Activated naive CD4-positive, alpha-beta T cell treated with anti-CD3 and anti-CD28 coated beads, Interleukin-2, amount 50 U/mL, for 72 hours (primary cell): ENCODE measurements at regions not wholly inside any gene's neighbourhood (a gene's known extent, or its start where the extent isn't known, plus 50 kb on each side); places are given as distances from the start of the nearest gene placed in this dataset.
"Not testable (repeated sequence)": the region's sequence is repeated elsewhere in the genome, so short reads cannot be mapped to it uniquely, and the experiment has no call there.

Source experiments
- ATAC-seq, 2 donors: fragments of 150-1000 bp; cut with Tn5 transposase; 2 replicates each; pipeline ENCODE4 v1.10.0; 2021; ENCODE audit warnings: mild to moderate bottlenecking in 2 of 2, moderate library complexity in 2 of 2
- DNase-seq, 2 donors: peaks; one replicate each; pipeline ENCODE4 v3.0.0; 2021 to 2022; ENCODE audit warnings: low spot score in 2 of 2
- H3K27ac Mint-ChIP-seq, 2 donors: one replicate each; pipeline ENCODE4 v1.8.0; 2022; ENCODE audit warnings: mild to moderate bottlenecking in 2 of 2, mixed read lengths in 2 of 2
- H3K36me3 Mint-ChIP-seq, 2 donors: one replicate each; pipeline ENCODE4 v1.8.0; 2022; ENCODE audit warnings: mixed read lengths in 2 of 2
- H3K9me3 Mint-ChIP-seq, 2 donors: one replicate each; pipeline ENCODE4 v1.8.0; 2022; ENCODE audit warnings: mixed read lengths in 2 of 2

DNA sequence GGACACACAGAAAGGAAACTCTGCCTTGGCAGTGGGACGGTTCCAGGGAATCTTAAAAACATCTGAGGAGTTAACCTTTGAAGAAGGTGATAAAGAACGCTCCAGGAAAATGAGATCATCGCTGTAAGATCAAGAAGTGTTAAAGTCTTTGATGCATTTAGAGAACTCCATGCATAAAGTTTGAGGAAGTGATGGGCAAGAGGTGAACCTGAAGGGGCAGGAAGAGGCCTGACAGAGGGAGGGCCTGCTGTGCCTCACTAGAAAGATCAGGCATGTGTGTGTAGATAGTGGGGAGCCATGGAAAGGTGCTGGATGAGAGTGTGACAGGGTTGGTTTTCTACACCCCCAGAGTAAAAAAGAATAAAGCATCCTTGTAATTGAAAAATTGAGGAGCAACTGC lies 889.2 kb downstream of the MCTP2 start:
- Mint-ChIP-seq H3K9me3 (peaks cover 0 to 5% of the 10 kb centered on the region in 2 donors), H3K27ac (no peak overlapping the region), H3K36me3 (no peaks in the 10 kb centered on the region)
- no peak for ATAC-seq
- no peak for DNase-seq

DNA sequence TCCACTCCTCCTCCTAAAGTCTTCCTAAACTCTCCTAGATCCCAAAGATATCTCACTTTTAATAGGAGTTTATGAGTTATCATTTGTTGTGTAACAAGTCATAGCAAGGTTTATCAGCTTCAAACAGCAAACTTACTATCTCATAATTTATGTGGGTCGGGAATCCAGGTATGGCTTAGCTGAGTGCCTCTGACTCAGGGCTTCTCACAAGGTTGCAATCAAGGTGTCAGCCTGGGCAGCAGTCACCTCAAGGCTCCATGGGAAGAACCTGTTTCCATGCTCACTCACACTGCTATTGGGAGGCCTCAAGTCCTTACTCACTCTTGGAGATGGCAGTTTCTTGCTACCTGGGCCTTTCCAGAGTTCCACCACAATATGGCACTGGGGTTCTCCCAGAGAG lies 889.8 kb downstream of the MCTP2 start:
- DNase-seq: no peak
- ATAC-seq: no peak
- Mint-ChIP-seq H3K36me3 (no peaks in the 10 kb centered on the region), H3K27ac (no peak overlapping the region), H3K9me3 (peaks cover 0 to 5% of the 10 kb centered on the region in 2 donors)

DNA sequence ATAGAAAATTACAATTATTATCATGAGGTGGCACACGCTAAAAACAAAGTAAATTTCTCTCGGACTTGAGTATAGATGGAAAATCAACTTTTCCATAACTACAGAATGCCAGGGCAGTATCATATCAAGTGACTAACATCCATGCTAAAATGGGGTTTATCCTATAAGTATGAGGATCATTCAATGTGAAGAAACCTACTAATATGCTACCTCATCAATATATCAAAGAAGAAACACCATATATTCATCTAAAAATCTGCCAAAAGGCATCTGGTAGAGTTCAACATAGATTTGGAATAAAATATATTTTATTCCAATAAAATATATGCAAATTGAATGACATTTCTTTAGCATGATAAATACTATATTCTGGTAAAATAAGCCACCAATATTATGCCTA lies 894.4 kb downstream of the MCTP2 start:
- Mint-ChIP-seq H3K9me3 (peaks cover 0 to 5% of the 10 kb centered on the region in 2 donors), H3K27ac (no peak overlapping the region), H3K36me3 (peaks cover 0 to 4% of the 10 kb centered on the region in 2 donors)
- ATAC-seq (no peak), DNase-seq (no peak)

DNA sequence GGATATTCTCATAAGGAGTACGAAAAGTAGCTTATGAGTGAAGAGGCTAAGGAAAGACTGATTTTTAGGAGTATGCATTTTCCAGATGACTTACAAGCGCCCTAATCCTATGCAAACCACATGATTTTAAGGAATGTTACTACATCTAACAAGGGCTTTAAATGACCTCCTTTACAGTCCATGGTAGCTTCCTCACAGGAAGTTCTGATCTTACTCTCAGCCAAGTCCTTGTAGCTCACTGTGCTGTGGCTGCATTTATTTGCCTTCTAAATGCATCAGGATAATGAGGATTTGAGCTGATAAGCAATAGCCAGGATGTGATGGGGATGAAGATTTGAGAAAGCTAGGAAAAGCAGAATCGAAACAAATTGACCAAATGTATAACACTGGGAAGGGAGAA lies 896.0 kb downstream of the MCTP2 start:
- Mint-ChIP-seq H3K36me3 (peaks cover 0 to 4% of the 10 kb centered on the region in 2 donors), H3K9me3 (peaks cover 5% of the 10 kb centered on the region in 2 donors), H3K27ac (no peak overlapping the region)
- ATAC-seq (no peak), DNase-seq (no peak)

DNA sequence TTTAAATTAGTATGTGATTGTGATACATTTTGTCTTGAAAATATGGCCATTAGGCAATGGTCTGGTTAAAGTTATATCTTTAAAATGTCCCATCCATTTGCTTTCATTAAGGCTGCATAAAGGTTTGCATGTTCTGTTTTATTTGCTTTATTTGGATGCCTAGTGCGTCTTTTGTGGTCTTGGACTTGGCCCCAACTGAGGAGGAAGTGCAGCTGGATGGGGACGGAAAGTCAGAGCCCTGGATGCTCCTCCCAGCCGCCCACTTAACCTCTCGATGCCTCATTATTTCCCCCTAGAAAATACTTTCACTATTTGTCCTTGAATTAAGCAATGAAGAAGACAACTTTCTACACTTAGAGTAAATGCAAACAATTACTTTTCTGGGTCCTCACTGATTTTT lies 898.2 kb downstream of the MCTP2 start:
- H3K36me3 Mint-ChIP-seq: peaks cover 0 to 4% of the 10 kb centered on the region in 2 donors
- DNase-seq (no peak), ATAC-seq (no peak)
- peaks cover 5% of the 10 kb centered on the region in 2 donors for H3K9me3 Mint-ChIP-seq
- H3K27ac Mint-ChIP-seq: no peak overlapping the region

DNA sequence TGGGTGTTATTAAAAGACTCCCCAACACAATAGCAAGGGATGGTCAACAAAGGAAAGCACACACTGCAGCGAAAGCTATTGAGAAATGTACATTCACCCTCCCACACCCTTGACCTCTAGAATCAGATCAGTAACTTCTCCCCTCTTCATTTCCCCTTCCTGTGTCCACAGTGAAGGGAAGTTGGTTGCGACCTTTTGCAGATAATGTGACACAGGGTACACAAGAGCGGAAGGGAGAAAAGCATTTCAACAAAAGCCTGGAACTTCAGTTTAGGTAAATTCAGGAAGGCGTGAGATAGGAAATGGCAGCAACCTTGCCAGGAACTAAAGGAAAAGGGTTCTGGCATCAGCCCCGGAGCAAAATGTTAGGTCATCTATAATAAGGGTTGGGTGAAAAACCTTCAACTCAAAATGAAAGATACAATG lies 899.8 kb downstream of the MCTP2 start:
- ATAC-seq (no peak), DNase-seq (no peak)
- no peak overlapping the region for H3K27ac Mint-ChIP-seq
- peaks cover 5 to 12% of the 10 kb centered on the region in 2 donors for H3K9me3 Mint-ChIP-seq
- H3K36me3 Mint-ChIP-seq: peaks cover 0 to 4% of the 10 kb centered on the region in 2 donors

DNA sequence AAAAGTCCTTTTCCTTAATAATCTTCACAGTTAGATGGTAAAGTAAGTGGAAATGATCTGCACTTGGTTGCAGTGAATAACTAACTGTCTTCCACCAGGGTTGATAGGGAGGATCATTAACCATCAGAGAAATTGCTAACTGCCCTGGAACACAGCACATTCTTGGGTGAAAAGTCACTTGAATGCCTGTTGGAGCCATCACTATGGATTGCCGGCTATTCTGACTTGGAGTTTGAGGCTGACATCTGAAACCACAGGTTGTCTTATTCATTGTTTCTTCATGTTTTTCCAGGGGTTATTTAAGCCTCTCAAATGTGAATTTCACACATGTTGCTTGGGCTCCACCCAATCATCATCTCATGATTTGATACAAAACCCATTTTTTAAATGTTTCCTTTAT lies 901.4 kb downstream of the MCTP2 start:
- ATAC-seq (no peak), DNase-seq (no peak)
- H3K27ac Mint-ChIP-seq: no peak overlapping the region
- H3K36me3 Mint-ChIP-seq: peaks cover 0 to 4% of the 10 kb centered on the region in 2 donors
- peaks cover 5 to 20% of the 10 kb centered on the region in 2 donors for H3K9me3 Mint-ChIP-seq

DNA sequence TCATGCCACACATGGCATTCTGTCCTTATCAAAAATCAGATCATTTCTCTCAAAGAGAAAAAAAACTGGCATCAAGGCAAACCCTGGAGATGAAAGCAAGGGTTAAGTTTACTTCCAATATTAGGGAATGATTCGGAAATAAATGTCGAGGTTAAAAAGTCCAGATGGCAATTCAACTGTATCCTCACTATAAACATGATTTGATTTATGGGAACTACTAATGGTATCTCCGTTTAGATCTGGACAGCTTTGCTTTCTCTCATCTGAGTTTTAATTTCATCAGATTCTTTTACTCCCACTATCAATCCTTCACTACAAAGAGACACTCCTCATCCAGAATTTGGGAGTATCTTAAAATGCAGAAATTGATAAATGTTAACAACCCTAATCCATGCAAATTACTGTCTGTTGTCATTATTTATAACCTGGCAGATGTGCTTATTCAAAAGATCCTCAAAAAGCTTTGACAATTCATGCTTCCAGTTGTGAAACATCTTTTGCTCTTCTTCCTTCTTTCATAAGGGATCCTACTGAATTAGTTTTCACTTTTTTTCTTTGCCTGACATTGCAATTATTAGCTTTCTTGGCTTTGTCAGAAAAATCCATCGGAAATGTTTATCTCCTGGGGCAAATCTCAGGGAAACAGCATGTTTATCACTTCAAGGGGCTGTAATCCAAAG lies 903.2 kb downstream of the MCTP2 start:
- ATAC-seq (no peak), DNase-seq (no peak)
- no peak overlapping the region for H3K27ac Mint-ChIP-seq
- H3K9me3 Mint-ChIP-seq: peaks cover 5 to 20% of the 10 kb centered on the region in 2 donors
- H3K36me3 Mint-ChIP-seq: peaks cover 0 to 4% of the 10 kb centered on the region in 2 donors

DNA sequence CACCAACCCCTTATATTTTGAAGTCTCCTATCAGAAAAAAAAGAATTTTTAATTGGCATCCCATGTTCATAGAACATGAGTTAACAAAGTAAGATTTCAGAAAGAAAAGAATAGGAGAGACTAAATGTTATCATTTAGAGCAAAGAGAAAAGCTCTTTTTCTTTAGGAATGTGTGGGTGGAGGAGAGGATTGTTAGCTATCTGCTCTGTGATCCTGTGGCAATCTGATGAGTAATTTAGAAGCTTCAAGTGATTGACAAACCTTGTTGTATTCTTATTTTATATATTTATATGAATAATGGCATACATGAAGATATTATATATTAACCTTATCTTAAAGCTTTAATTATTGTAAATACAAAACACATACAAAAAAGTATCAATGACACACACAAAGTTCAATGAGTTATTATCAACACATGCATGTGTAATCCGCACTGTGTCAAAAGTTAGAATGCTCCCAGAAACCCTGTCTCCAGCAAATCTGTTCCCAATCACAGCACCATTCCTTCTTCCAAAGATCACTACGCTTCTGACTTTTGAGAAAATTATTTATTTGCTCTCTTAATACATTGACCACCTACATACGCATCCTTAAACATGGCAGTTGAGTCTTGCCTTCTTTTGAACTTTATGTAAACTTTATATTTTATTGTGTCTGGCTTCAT lies 907.4 kb downstream of the MCTP2 start:
- Mint-ChIP-seq H3K9me3 (peaks cover 0 to 15% of the 10 kb centered on the region in 2 donors), H3K27ac (no peak overlapping the region), H3K36me3 (no peaks in the 10 kb centered on the region)
- ATAC-seq: no peak
- no peak for DNase-seq

DNA sequence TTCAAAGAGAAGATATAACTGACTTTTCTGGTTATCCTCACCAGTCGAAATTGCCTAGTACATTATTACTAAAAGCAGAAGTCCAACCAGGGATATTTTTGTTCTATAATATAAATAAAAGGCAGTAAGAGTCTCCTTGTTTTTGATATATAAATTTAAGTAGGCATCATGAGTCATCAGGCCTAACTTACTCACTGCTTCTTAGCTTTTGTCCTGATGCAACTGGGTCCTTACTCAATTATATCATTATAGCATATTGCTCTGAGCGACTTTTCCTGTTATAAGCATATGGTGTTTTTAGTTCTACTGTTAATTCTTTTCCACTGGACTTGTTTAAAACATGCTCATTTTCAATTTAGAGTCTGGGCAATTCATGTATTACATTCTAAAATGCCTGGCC lies 910.1 kb downstream of the MCTP2 start:
- peaks cover 0 to 4% of the 10 kb centered on the region in 2 donors for H3K9me3 Mint-ChIP-seq
- ATAC-seq (no peak), DNase-seq (no peak)
- H3K27ac Mint-ChIP-seq: no peak overlapping the region
- H3K36me3 Mint-ChIP-seq: no peaks in the 10 kb centered on the region

DNA sequence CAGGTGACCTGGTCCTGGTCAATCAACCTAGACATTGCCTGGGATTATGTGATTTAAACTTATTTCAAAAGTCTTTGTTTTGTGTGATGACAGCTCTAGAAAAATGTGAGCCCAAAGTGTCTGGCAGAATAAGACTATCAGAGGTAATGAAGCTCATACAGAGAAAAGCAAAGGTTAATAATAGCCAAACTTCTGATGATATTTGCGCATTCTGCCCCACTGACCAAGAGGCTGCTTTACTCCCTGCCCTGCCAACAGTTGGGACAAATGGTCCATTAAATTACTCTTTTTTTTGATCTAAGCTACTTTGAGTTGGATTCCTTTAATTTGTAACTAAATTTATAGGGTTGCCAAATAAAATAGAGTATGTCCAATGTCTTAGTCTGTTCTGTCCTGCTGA lies 911.2 kb downstream of the MCTP2 start:
- Mint-ChIP-seq H3K27ac (no peak overlapping the region), H3K36me3 (no peaks in the 10 kb centered on the region), H3K9me3 (peaks cover 0 to under 1% of the 10 kb centered on the region in 2 donors)
- DNase-seq (no peak), ATAC-seq (no peak)

DNA sequence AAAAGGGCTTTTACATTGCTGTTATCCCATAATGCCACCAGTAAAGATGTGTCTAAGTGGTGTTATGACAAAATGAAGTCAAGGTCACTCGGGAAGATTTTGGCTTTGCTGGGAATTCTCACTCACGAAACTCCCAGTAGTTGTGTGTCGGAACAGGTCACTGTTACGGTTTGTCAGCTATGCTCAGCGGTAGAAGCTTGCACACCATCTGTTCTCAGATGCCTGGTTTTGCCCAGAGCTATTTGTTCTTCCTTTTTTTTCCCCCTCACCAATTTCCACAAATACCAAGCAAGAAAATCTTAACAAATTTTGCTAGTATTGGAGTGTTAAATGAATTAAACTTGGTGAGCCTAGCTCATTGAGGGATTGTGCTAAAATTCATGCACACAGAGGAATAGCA lies 915.1 kb downstream of the MCTP2 start:
- Mint-ChIP-seq H3K27ac (no peak overlapping the region), H3K36me3 (no peaks in the 10 kb centered on the region), H3K9me3 (no peaks in the 10 kb centered on the region)
- DNase-seq (no peak), ATAC-seq (no peak)

DNA sequence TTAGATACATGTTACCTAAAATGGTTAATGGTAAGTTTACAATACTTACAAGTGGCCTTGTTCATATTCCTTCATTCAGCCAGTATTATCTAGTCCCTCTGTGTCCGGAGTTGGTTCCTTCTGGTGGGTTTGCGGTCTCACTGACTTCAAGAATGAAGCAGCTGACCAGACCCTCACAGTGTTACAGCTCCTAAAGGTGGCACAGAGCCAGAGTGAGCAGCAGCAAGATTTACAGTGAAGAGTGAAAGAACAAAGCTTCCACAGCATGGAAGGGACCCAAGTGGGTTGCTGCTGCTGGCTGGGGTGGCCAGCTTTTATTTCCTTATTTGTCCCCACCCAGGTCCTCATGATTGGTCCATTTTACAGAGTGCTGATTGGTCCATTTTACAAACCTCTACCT lies 916.8 kb downstream of the MCTP2 start:
- no peak for ATAC-seq
- Mint-ChIP-seq H3K9me3 (peaks cover 4 to 5% of the 10 kb centered on the region in 2 donors), H3K27ac (no peak overlapping the region)

DNA sequence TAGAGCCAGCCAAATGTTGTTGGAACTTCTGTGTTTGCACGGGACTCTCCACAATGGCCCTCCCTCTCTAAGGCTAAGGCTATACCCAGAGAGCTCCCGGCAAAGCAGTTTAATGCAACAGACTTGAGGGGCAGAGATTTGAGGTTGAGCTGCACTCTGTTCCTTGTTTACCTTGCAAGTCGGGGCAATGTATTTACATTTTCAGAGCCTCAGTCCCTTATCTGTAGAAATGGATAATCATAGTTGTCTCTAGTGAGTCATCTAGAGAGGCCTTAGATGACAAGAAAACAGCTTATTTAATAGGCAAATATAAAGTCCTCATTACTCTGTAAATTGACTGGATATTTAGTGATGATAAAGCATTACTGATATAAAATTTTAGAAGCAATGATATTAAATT lies 917.7 kb downstream of the MCTP2 start:
- H3K36me3 Mint-ChIP-seq: peaks cover 0 to 11% of the 10 kb centered on the region in 2 donors
- H3K27ac Mint-ChIP-seq: no peak overlapping the region
- ATAC-seq: no peak
- peaks cover 13% of the 10 kb centered on the region in 2 donors for H3K9me3 Mint-ChIP-seq
- DNase-seq: no peak

More for the DNA sequence above, 916.8 kb downstream of the MCTP2 start:
- H3K36me3 Mint-ChIP-seq: peaks cover 0 to 5% of the 10 kb centered on the region in 2 donors
- DNase-seq: no peak

DNA sequence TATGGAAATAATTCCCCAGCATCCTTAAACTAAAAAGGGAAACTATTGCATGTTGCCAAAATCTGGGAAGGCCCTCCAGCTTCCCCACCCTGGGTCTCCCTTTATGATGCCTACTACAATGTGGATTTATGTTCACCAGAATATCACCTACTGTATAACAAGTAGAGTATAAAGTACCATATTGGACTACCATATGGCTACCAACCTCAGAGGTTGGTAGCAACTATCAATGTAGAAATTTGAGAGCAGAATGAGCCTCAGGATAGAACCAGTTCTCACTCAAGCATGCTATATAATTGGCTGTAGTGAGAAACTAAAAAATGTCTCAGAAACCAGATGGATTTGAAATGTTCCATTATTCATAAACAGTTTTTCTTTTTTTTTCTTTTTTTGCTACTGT lies 918.4 kb downstream of the MCTP2 start:
- DNase-seq: no peak
- no peak for ATAC-seq
- Mint-ChIP-seq H3K9me3 (peaks cover 13 to 14% of the 10 kb centered on the region in 2 donors), H3K27ac (no peak overlapping the region), H3K36me3 (peaks cover 0 to 11% of the 10 kb centered on the region in 2 donors)

DNA sequence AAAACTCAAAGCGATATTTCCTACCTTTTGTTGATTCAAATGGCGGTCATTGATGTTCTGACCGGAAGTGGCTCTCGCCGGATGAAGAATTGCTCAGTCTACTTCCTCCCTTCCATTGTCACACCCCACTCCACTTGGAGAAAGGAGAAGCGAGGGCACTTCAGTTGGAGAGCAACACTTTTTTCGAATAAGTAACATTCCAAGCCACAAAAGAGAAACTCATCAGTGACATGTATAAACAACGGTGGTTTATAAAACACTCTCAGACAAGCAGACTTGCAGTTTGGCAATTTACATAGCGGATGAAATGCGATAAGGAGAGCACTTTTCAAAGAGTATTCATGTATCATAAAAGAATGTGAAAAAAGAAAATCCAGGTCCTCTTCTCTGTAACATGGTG lies 919.1 kb downstream of the MCTP2 start:
- no peak for ATAC-seq
- Mint-ChIP-seq H3K9me3 (peaks cover 13 to 14% of the 10 kb centered on the region in 2 donors), H3K36me3 (peaks cover 0 to 11% of the 10 kb centered on the region in 2 donors), H3K27ac (no peak overlapping the region)
- DNase-seq: no peak

DNA sequence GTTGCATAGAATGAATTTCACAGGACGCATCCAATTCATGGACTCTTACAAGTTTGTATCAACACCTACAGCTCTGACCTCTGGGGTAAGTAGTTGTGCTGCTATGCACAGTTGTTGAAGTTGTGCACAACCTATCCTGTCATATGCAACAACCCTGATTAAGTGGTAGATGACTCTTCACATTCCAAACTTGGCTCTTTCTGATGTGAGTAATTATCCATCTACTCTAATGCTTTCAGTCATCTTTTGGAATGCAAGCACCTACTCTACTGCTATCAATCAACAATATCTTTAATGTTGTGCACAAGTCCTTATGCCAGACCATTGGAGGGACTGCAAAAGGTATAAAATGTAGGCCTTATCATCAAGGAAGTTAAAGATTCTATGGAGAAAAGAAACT lies 921.4 kb downstream of the MCTP2 start:
- Mint-ChIP-seq H3K27ac (no peak overlapping the region), H3K9me3 (peaks cover 17 to 21% of the 10 kb centered on the region in 2 donors), H3K36me3 (peaks cover 0 to 11% of the 10 kb centered on the region in 2 donors)
- no peak for ATAC-seq
- DNase-seq: no peak

DNA sequence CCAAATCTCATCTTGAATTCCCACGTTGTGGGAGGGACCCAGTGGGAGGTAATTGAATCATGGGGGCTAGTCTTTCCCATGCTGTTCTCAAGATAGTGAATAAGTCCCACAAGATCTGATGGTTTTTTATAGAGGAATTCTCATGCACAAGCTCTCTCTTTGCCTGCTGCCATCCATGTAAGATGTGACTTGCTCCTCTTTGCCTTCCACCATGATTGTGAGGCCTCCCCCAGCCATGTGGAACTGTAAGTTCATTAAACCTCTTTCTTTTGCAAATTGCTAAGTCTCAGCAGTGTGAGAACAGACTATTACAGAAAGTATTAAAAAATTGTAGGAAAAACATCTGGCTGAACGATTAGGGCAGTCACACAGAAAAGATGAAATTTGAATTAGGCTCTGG lies 921.8 kb downstream of the MCTP2 start:
- H3K36me3 Mint-ChIP-seq: peaks cover 0 to 11% of the 10 kb centered on the region in 2 donors
- not testable (repeated sequence) for DNase-seq, ATAC-seq, H3K27ac Mint-ChIP-seq
- H3K9me3 Mint-ChIP-seq: peaks cover 17 to 21% of the 10 kb centered on the region in 2 donors
